ENCODE measurements at regions not wholly inside any gene's neighbourhood (a gene's known extent, or its start where the extent isn't known, plus 50 kb on each side); places are given as distances from the start of the nearest gene placed in this dataset.

DNA sequence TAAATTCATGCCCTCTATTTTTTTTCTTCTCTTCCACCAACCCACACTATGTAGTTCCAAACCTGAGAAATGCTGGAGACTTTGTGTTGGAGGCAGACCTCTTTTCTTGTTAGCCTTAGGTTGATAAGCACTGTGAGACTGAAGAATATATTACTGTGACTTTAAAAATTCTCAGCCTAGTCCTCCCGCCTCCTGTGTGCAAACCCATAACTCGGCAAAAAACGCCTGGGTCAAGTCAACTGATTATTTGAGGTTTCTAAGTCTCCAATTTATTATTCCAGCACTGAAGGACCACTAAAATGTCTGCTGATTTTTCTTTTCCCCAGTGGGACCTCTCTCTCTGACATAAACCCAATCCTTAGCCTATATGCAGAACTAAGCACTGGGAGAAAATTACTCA is 1946.0 kb upstream of the RAG2 start:
- TF ChIP-seq ZFX (CRISPR knock-in tag; IDR thresholded peaks at IDR 0.05; ENCODE audit: low read depth) (no peak), ZNF274 (CRISPR knock-in tag; IDR thresholded peaks at IDR 0.05) (no peak), NR2C2 (CRISPR knock-in tag; IDR thresholded peaks at IDR 0.05; ENCODE audit: borderline replicate concordance) (no peak), JUND (CRISPR knock-in tag; IDR thresholded peaks at IDR 0.05) (no peak), NCOA5 (CRISPR knock-in tag; IDR thresholded peaks at IDR 0.05) (no peak), MYNN (CRISPR knock-in tag; IDR thresholded peaks at IDR 0.05; ENCODE audit: low read depth) (no peak), NFE2 (CRISPR knock-in tag; IDR thresholded peaks at IDR 0.05) (no peak)
- TF ChIP-seq, protein P1, sequence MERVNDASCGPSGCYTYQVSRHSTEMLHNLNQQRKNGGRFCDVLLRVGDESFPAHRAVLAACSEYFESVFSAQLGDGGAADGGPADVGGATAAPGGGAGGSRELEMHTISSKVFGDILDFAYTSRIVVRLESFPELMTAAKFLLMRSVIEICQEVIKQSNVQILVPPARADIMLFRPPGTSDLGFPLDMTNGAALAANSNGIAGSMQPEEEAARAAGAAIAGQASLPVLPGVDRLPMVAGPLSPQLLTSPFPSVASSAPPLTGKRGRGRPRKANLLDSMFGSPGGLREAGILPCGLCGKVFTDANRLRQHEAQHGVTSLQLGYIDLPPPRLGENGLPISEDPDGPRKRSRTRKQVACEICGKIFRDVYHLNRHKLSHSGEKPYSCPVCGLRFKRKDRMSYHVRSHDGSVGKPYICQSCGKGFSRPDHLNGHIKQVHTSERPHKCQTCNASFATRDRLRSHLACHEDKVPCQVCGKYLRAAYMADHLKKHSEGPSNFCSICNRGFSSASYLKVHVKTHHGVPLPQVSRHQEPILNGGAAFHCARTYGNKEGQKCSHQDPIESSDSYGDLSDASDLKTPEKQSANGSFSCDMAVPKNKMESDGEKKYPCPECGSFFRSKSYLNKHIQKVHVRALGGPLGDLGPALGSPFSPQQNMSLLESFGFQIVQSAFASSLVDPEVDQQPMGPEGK (CRISPR knock-in tag; IDR thresholded peaks at IDR 0.05), result no peak
- TF ChIP-seq, protein P2, sequence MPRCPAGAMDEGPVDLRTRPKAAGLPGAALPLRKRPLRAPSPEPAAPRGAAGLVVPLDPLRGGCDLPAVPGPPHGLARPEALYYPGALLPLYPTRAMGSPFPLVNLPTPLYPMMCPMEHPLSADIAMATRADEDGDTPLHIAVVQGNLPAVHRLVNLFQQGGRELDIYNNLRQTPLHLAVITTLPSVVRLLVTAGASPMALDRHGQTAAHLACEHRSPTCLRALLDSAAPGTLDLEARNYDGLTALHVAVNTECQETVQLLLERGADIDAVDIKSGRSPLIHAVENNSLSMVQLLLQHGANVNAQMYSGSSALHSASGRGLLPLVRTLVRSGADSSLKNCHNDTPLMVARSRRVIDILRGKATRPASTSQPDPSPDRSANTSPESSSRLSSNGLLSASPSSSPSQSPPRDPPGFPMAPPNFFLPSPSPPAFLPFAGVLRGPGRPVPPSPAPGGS (CRISPR knock-in tag; IDR thresholded peaks at IDR 0.05), result no peak
- TF ChIP-seq, protein P3, sequence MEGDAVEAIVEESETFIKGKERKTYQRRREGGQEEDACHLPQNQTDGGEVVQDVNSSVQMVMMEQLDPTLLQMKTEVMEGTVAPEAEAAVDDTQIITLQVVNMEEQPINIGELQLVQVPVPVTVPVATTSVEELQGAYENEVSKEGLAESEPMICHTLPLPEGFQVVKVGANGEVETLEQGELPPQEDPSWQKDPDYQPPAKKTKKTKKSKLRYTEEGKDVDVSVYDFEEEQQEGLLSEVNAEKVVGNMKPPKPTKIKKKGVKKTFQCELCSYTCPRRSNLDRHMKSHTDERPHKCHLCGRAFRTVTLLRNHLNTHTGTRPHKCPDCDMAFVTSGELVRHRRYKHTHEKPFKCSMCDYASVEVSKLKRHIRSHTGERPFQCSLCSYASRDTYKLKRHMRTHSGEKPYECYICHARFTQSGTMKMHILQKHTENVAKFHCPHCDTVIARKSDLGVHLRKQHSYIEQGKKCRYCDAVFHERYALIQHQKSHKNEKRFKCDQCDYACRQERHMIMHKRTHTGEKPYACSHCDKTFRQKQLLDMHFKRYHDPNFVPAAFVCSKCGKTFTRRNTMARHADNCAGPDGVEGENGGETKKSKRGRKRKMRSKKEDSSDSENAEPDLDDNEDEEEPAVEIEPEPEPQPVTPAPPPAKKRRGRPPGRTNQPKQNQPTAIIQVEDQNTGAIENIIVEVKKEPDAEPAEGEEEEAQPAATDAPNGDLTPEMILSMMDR (CRISPR knock-in tag; IDR thresholded peaks at IDR 0.05), result no peak

Data from HepG2 (cell line).